ENCODE measurements at regions not wholly inside any gene's neighbourhood (a gene's known extent, or its start where the extent isn't known, plus 50 kb on each side); places are given as distances from the start of the nearest gene placed in this dataset.

GRCh38 chr2:172270278-172271079, 156.9 kb upstream of the ITGA6 start:
- DNase-seq (ENCODE audit: low spot score) (no peak), ATAC-seq (ENCODE audit: low FRiP score) (no peak)
- TF ChIP-seq, protein P1, sequence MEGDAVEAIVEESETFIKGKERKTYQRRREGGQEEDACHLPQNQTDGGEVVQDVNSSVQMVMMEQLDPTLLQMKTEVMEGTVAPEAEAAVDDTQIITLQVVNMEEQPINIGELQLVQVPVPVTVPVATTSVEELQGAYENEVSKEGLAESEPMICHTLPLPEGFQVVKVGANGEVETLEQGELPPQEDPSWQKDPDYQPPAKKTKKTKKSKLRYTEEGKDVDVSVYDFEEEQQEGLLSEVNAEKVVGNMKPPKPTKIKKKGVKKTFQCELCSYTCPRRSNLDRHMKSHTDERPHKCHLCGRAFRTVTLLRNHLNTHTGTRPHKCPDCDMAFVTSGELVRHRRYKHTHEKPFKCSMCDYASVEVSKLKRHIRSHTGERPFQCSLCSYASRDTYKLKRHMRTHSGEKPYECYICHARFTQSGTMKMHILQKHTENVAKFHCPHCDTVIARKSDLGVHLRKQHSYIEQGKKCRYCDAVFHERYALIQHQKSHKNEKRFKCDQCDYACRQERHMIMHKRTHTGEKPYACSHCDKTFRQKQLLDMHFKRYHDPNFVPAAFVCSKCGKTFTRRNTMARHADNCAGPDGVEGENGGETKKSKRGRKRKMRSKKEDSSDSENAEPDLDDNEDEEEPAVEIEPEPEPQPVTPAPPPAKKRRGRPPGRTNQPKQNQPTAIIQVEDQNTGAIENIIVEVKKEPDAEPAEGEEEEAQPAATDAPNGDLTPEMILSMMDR (IDR thresholded peaks at IDR 0.05), result no peak

DNA sequence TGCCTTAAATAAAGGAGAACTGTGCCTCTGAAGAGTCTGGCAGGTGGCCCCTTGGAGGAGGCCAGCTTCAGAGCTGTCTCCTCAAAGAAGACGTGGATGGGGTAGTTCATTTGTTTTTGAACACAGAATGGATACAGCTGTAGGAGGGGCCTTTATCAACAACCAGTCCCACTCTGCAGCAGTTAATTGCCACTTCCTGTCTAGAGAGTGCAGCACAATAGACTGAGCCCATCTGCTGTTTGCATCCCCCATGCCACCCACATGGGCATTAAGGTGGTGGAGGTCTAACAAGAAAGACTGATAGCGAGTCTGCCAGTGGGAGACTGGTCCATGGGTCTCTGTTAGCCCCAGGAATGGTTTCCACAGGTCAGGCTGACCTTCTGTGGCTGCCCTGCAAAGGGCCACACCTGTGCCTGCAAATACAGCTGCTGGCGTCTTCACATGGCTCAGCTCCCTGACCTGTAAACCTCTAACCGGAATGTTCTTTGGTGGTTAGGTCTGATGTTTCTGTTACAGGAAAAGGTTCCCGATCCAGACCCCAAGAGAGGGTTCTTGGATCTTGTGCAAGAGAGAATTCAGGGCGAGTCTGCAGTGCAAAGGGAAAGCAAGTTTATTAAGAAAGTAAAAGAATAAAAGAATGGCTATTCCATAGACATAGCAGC, 153.3 kb upstream of the ITGA6 start:
- TF ChIP-seq, protein P1 (IDR thresholded peaks at IDR 0.05), result no peak
- no peak for ATAC-seq (ENCODE audit: low FRiP score)
- DNase-seq (ENCODE audit: low spot score), result no peak

GRCh38 chr2:172275239-172275638, 152.1 kb upstream of the ITGA6 start:
- ATAC-seq (ENCODE audit: low FRiP score) (no peak), DNase-seq (ENCODE audit: low spot score) (no peak)
- TF ChIP-seq, protein P1 (IDR thresholded peaks at IDR 0.05), result no peak

DNA sequence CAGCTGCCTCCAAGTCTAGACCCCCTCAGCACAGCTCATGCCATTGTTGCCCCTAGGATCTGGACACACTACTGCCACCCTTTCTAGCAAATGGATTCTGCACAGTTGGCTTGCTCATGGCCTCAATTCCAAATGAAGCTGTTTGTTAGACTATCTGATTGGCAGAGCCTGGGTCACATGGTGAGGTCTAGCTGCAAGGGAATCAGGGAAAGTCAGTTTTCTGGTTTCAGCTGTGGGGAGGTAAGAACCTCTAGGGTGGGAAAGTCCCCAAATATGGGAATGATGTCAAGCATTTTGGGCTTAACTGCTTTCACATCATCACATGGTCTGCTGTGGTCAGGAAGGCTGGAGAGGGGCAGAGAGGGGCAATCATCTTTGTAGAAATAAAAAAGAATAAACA, 150.4 kb upstream of the ITGA6 start:
- DNase-seq (ENCODE audit: low spot score) (no peak), ATAC-seq (ENCODE audit: low FRiP score) (no peak)
- TF ChIP-seq, protein P1 (IDR thresholded peaks at IDR 0.05), result no peak

DNA sequence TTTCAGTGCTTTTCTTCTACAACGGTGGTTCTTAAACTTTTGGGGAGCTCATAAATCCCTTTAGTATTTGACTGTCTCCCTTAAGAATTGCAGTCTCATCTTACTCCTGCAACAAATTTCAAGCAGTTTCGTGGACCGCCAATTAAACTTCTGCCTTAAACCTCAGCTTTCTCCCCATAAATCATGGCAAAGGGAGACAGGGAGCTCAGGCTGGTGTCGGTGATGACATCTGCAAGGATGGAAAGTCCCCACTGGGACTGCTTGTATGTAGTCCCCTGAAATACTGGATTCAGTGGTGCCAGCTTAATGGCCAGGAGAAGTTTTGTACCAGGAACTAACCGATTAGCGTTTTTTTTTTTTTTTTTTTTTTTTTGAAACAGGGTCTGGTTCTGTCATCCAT, 148.7 kb upstream of the ITGA6 start:
- no peak for ATAC-seq (ENCODE audit: low FRiP score)

GRCh38 chr2:172279214-172279613, 148.2 kb upstream of the ITGA6 start:
- no peak for ATAC-seq (ENCODE audit: low FRiP score)
- DNase-seq (ENCODE audit: low spot score), result no peak
- TF ChIP-seq, protein P1 (IDR thresholded peaks at IDR 0.05), result no peak

More for the DNA sequence above, 148.7 kb upstream of the ITGA6 start:
- DNase-seq (ENCODE audit: low spot score), result no peak
- TF ChIP-seq, protein P1 (IDR thresholded peaks at IDR 0.05), result no peak

DNA sequence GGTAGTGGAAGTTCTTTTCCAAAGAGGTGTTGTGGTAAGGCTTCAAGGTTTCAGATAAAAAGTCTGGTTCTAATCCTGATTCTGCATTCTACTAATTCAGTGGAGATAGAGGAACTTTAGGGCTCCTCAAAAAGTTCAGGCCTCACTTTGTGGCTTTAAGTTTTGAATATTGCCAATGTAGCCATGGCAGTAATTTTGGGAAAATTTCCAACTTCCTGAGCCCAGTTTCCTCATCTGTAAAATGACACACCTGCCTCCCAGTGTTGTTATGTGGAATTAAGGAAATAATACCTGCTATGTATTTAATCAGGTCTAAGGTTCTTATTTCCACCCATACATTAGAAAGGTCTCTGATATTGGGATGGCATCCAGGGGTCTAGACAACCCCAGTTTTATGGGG, 147.6 kb upstream of the ITGA6 start:
- TF ChIP-seq, protein P1 (IDR thresholded peaks at IDR 0.05), result no peak
- DNase-seq (ENCODE audit: low spot score) (no peak), ATAC-seq (ENCODE audit: low FRiP score) (no peak)

All from omental fat pad (tissue), 3 donors.